ENCODE measurements at regions not wholly inside any gene's neighbourhood (a gene's known extent, or its start where the extent isn't known, plus 50 kb on each side); places are given as distances from the start of the nearest gene placed in this dataset.
"Not testable (repeated sequence)": the region's sequence is repeated elsewhere in the genome, so short reads cannot be mapped to it uniquely, and the experiment has no call there.

GRCh38 chr1:72438270-72438669 lies 155.9 kb upstream of the NEGR1 start:
- Histone ChIP-seq H3K36me3 (ENCODE audit: control insufficient read depth, insufficient read depth, low read length) (no peaks in the 10 kb centered on the region), H3K27ac (ENCODE audit: low read length) (no peak overlapping the region), H3K4me3 (ENCODE audit: low read length) (no peak overlapping the region), H3K27me3 (ENCODE audit: control insufficient read depth, insufficient read depth, low read length) (no peaks in the 10 kb centered on the region), H3K9me3 (ENCODE audit: control insufficient read depth, insufficient read depth, low read length) (no peaks in the 10 kb centered on the region), H3K4me1 (ENCODE audit: control insufficient read depth, insufficient read depth, low read length) (no peaks in the 10 kb centered on the region)
- no peak for DNase-seq (ENCODE audit: low read depth, low spot score)
- WGBS (ENCODE audit: insufficient coverage, insufficient read length) = no CpG with 5 or more reads among the region's 1 CpG

- Histone ChIP-seq H3K4me1 (ENCODE audit: control insufficient read depth, insufficient read depth, low read length) (no peaks in the 10 kb centered on the region), H3K27me3 (ENCODE audit: control insufficient read depth, insufficient read depth, low read length) (no peaks in the 10 kb centered on the region), H3K4me3 (ENCODE audit: low read length) (no peak overlapping the region), H3K9me3 (ENCODE audit: control insufficient read depth, insufficient read depth, low read length) (no peaks in the 10 kb centered on the region), H3K27ac (ENCODE audit: low read length) (no peak overlapping the region), H3K36me3 (ENCODE audit: control insufficient read depth, insufficient read depth, low read length) (no peaks in the 10 kb centered on the region)
- no peak for DNase-seq (ENCODE audit: low read depth, low spot score)
These were observed 152.7 kb upstream of the NEGR1 start for GRCh38 chr1:72435025-72435424.

- Histone ChIP-seq H3K9me3 (ENCODE audit: control insufficient read depth, insufficient read depth, low read length) (no peaks in the 10 kb centered on the region), H3K27me3 (ENCODE audit: control insufficient read depth, insufficient read depth, low read length) (no peaks in the 10 kb centered on the region), H3K36me3 (ENCODE audit: control insufficient read depth, insufficient read depth, low read length) (no peaks in the 10 kb centered on the region), H3K4me3 (ENCODE audit: low read length) (no peak overlapping the region), H3K27ac (ENCODE audit: low read length) (no peak overlapping the region), H3K4me1 (ENCODE audit: control insufficient read depth, insufficient read depth, low read length) (no peaks in the 10 kb centered on the region)
- no CpG with 5 or more reads among the region's 2 CpGs for WGBS (ENCODE audit: insufficient coverage, insufficient read length)
- no peak for DNase-seq (ENCODE audit: low read depth, low spot score)
These were observed 151.7 kb upstream of the NEGR1 start for GRCh38 chr1:72434070-72434469.

- no peak overlapping the region for H3K27ac ChIP-seq (ENCODE audit: low read length)
- no peaks in the 10 kb centered on the region for H3K36me3 ChIP-seq (ENCODE audit: control insufficient read depth, insufficient read depth, low read length)
- WGBS (ENCODE audit: insufficient coverage, insufficient read length) = no CpG with 5 or more reads among the region's 2 CpGs
- H3K4me1 ChIP-seq (ENCODE audit: control insufficient read depth, insufficient read depth, low read length) = no peaks in the 10 kb centered on the region
- H3K27me3 ChIP-seq (ENCODE audit: control insufficient read depth, insufficient read depth, low read length) = no peaks in the 10 kb centered on the region
- H3K4me3 ChIP-seq (ENCODE audit: low read length) = no peak overlapping the region
- no peak for DNase-seq (ENCODE audit: low read depth, low spot score)
- H3K9me3 ChIP-seq (ENCODE audit: control insufficient read depth, insufficient read depth, low read length) = no peaks in the 10 kb centered on the region
These were observed 151.3 kb upstream of the NEGR1 start for GRCh38 chr1:72433591-72433990.

GRCh38 chr1:72432645-72433267 lies 150.4 kb upstream of the NEGR1 start:
- Histone ChIP-seq H3K4me3 (ENCODE audit: low read length) (no peak overlapping the region), H3K36me3 (ENCODE audit: control insufficient read depth, insufficient read depth, low read length) (no peaks in the 10 kb centered on the region), H3K4me1 (ENCODE audit: control insufficient read depth, insufficient read depth, low read length) (no peaks in the 10 kb centered on the region), H3K9me3 (ENCODE audit: control insufficient read depth, insufficient read depth, low read length) (no peaks in the 10 kb centered on the region), H3K27me3 (ENCODE audit: control insufficient read depth, insufficient read depth, low read length) (no peaks in the 10 kb centered on the region), H3K27ac (ENCODE audit: low read length) (no peak overlapping the region)
- no peak for DNase-seq (ENCODE audit: low read depth, low spot score)
- no CpG with 5 or more reads among the region's 5 CpGs for WGBS (ENCODE audit: insufficient coverage, insufficient read length)

- no peaks in the 10 kb centered on the region for H3K27me3 ChIP-seq (ENCODE audit: control insufficient read depth, insufficient read depth, low read length)
- no peak for DNase-seq (ENCODE audit: low read depth, low spot score)
- no peaks in the 10 kb centered on the region for H3K4me1 ChIP-seq (ENCODE audit: control insufficient read depth, insufficient read depth, low read length)
- no peak overlapping the region for H3K4me3 ChIP-seq (ENCODE audit: low read length)
- WGBS (ENCODE audit: insufficient coverage, insufficient read length) = no CpG with 5 or more reads among the region's 2 CpGs
- no peak overlapping the region for H3K27ac ChIP-seq (ENCODE audit: low read length)
- H3K36me3 ChIP-seq (ENCODE audit: control insufficient read depth, insufficient read depth, low read length) = no peaks in the 10 kb centered on the region
- H3K9me3 ChIP-seq (ENCODE audit: control insufficient read depth, insufficient read depth, low read length) = no peaks in the 10 kb centered on the region
These were observed 149.5 kb upstream of the NEGR1 start for GRCh38 chr1:72431810-72432209.

- not testable (repeated sequence) for H3K36me3 ChIP-seq (ENCODE audit: control insufficient read depth, insufficient read depth, low read length); H3K4me3 ChIP-seq (ENCODE audit: low read length); DNase-seq (ENCODE audit: low read depth, low spot score); H3K9me3 ChIP-seq (ENCODE audit: control insufficient read depth, insufficient read depth, low read length); H3K27ac ChIP-seq (ENCODE audit: low read length); H3K4me1 ChIP-seq (ENCODE audit: control insufficient read depth, insufficient read depth, low read length); H3K27me3 ChIP-seq (ENCODE audit: control insufficient read depth, insufficient read depth, low read length)
- WGBS (ENCODE audit: insufficient coverage, insufficient read length) = no CpG with 5 or more reads among the region's 7 CpGs
These were observed 145.9 kb upstream of the NEGR1 start for GRCh38 chr1:72428276-72428675.

GRCh38 chr1:72419229-72419628 lies 136.9 kb upstream of the NEGR1 start:
- no peak for DNase-seq (ENCODE audit: low read depth, low spot score)
- Histone ChIP-seq H3K36me3 (ENCODE audit: control insufficient read depth, insufficient read depth, low read length) (no peaks in the 10 kb centered on the region), H3K27me3 (ENCODE audit: control insufficient read depth, insufficient read depth, low read length) (no peaks in the 10 kb centered on the region), H3K4me1 (ENCODE audit: control insufficient read depth, insufficient read depth, low read length) (no peaks in the 10 kb centered on the region), H3K27ac (ENCODE audit: low read length) (no peak overlapping the region), H3K9me3 (ENCODE audit: control insufficient read depth, insufficient read depth, low read length) (no peaks in the 10 kb centered on the region), H3K4me3 (ENCODE audit: low read length) (no peak overlapping the region)
- WGBS (ENCODE audit: insufficient coverage, insufficient read length) = 100% methylated on average over 4 of the region's 18 CpGs

- H3K27me3 ChIP-seq (ENCODE audit: control insufficient read depth, insufficient read depth, low read length) = no peaks in the 10 kb centered on the region
- no peaks in the 10 kb centered on the region for H3K9me3 ChIP-seq (ENCODE audit: control insufficient read depth, insufficient read depth, low read length)
- H3K36me3 ChIP-seq (ENCODE audit: control insufficient read depth, insufficient read depth, low read length) = no peaks in the 10 kb centered on the region
- no peak overlapping the region for H3K27ac ChIP-seq (ENCODE audit: low read length)
- no peak for DNase-seq (ENCODE audit: low read depth, low spot score)
- no peak overlapping the region for H3K4me3 ChIP-seq (ENCODE audit: low read length)
- no peaks in the 10 kb centered on the region for H3K4me1 ChIP-seq (ENCODE audit: control insufficient read depth, insufficient read depth, low read length)
These were observed 129.9 kb upstream of the NEGR1 start for GRCh38 chr1:72412286-72412685.

GRCh38 chr1:72399807-72400206 lies 117.5 kb upstream of the NEGR1 start:
- DNase-seq (ENCODE audit: low read depth, low spot score) = no peak
- H3K27ac ChIP-seq (ENCODE audit: low read length) = no peak overlapping the region
- no CpG with 5 or more reads among the region's 2 CpGs for WGBS (ENCODE audit: insufficient coverage, insufficient read length)
- H3K4me1 ChIP-seq (ENCODE audit: control insufficient read depth, insufficient read depth, low read length) = no peaks in the 10 kb centered on the region; the same call in 1 of the 2 replicates
- H3K4me3 ChIP-seq (ENCODE audit: low read length) = no peak overlapping the region
- H3K36me3 ChIP-seq (ENCODE audit: control insufficient read depth, insufficient read depth, low read length) = no peaks in the 10 kb centered on the region
- no peaks in the 10 kb centered on the region for H3K27me3 ChIP-seq (ENCODE audit: control insufficient read depth, insufficient read depth, low read length)
- no peaks in the 10 kb centered on the region for H3K9me3 ChIP-seq (ENCODE audit: control insufficient read depth, insufficient read depth, low read length)

GRCh38 chr1:72397786-72398185 lies 115.4 kb upstream of the NEGR1 start:
- DNase-seq (ENCODE audit: low read depth, low spot score) = no peak
- no peaks in the 10 kb centered on the region; the same call in 1 of the 2 replicates for H3K4me1 ChIP-seq (ENCODE audit: control insufficient read depth, insufficient read depth, low read length)

More at GRCh38 chr1:72397786-72398185, 115.4 kb upstream of the NEGR1 start:
- Histone ChIP-seq H3K36me3 (ENCODE audit: control insufficient read depth, insufficient read depth, low read length) (no peaks in the 10 kb centered on the region), H3K9me3 (ENCODE audit: control insufficient read depth, insufficient read depth, low read length) (no peaks in the 10 kb centered on the region), H3K27ac (ENCODE audit: low read length) (no peak overlapping the region), H3K27me3 (ENCODE audit: control insufficient read depth, insufficient read depth, low read length) (no peaks in the 10 kb centered on the region), H3K4me3 (ENCODE audit: low read length) (no peak overlapping the region)
